Nephron progenitor cell (in vitro differentiated cells): ENCODE measurements at regions not wholly inside any gene's neighbourhood (a gene's known extent, or its start where the extent isn't known, plus 50 kb on each side); places are given as distances from the start of the nearest gene placed in this dataset.
A peak's percentile ranks its signal among the peaks of the same experiment; 100 is the strongest.

Experiments
- DNase-seq: peaks from one replicate; pipeline ENCODE4 v3.0.0; 2021
- H3K27ac Mint-ChIP-seq: 2 replicates; pipeline ENCODE4 v1.8.0; 2021; ENCODE audit warnings: mild to moderate bottlenecking, moderate library complexity, mixed read lengths
- H3K27me3 Mint-ChIP-seq: 2 replicates; pipeline ENCODE4 v1.8.0; 2021; ENCODE audit warnings: mild to moderate bottlenecking, low read depth, mixed read lengths; ENCODE audit not compliant: poor library complexity
- H3K36me3 Mint-ChIP-seq: 2 replicates; pipeline ENCODE4 v1.8.0; 2021; ENCODE audit warnings: low read depth, mixed read lengths
- H3K4me1 Mint-ChIP-seq: 2 replicates; pipeline ENCODE4 v1.8.0; 2021; ENCODE audit warnings: mixed read lengths
- H3K4me3 Mint-ChIP-seq: 2 replicates; pipeline ENCODE4 v1.8.0; 2021; ENCODE audit warnings: mild to moderate bottlenecking, moderate library complexity, mixed read lengths
- H3K9me3 Mint-ChIP-seq: 2 replicates; pipeline ENCODE4 v1.8.0; 2021; ENCODE audit warnings: mild to moderate bottlenecking, moderate library complexity, mixed read lengths
- TF ChIP-seq, protein P1 (sequence below): fragments of 200-600 bp; sonication (generic); IDR thresholded peaks from 2 replicates; pipeline ENCODE4 v1.5.0; 2021; ENCODE audit warnings: antibody characterized with exemption

GRCh38 chr2:239531456-239532241, 130.8 kb upstream of the HDAC4 start:
- peak; percentile 73 for DNase-seq
- Mint-ChIP-seq H3K27ac (peak overlapping the region; percentile 59), H3K36me3 (peaks cover 6% of the 10 kb centered on the region), H3K9me3 (peaks cover 17% of the 10 kb centered on the region), H3K4me3 (no peak overlapping the region), H3K4me1 (peaks cover 52% of the 10 kb centered on the region), H3K27me3 (peaks cover 28% of the 10 kb centered on the region)
- TF ChIP-seq, protein P1, sequence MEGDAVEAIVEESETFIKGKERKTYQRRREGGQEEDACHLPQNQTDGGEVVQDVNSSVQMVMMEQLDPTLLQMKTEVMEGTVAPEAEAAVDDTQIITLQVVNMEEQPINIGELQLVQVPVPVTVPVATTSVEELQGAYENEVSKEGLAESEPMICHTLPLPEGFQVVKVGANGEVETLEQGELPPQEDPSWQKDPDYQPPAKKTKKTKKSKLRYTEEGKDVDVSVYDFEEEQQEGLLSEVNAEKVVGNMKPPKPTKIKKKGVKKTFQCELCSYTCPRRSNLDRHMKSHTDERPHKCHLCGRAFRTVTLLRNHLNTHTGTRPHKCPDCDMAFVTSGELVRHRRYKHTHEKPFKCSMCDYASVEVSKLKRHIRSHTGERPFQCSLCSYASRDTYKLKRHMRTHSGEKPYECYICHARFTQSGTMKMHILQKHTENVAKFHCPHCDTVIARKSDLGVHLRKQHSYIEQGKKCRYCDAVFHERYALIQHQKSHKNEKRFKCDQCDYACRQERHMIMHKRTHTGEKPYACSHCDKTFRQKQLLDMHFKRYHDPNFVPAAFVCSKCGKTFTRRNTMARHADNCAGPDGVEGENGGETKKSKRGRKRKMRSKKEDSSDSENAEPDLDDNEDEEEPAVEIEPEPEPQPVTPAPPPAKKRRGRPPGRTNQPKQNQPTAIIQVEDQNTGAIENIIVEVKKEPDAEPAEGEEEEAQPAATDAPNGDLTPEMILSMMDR: no peak

DNA sequence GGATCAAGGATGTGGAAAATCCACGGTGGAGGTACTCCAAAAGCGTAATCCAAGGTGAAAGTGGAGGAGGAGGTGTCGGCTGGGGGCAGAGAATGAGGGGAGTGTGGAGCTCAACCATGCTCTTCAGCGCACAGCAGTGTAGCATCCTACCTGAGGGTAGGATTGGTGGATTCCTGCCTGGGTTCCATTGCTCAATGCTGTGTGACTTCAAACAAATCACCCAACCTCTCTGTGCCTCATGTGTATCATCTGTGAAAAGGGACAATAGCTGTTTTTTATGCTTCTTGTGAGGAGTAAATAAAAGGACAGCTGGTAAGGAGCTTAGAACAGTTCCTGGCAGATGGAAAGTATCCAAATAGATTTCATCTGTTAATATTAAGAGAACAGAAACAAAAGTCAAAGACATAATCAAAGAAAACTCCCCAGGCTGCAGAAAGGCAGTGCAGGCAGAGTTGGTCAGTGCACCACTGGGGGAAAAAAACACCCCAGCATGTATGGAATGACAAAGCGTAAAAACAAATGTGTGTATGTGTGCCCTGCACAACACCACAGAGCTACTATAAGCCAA, 130.0 kb upstream of the HDAC4 start:
- H3K36me3 Mint-ChIP-seq: peaks cover 6% of the 10 kb centered on the region
- H3K4me3 Mint-ChIP-seq: no peak overlapping the region
- H3K27me3 Mint-ChIP-seq: peaks cover 30% of the 10 kb centered on the region
- DNase-seq: no peak
- TF ChIP-seq, protein P1: no peak
- peaks cover 21% of the 10 kb centered on the region for H3K9me3 Mint-ChIP-seq
- H3K4me1 Mint-ChIP-seq: peaks cover 57% of the 10 kb centered on the region
- H3K27ac Mint-ChIP-seq: no peak overlapping the region

DNA sequence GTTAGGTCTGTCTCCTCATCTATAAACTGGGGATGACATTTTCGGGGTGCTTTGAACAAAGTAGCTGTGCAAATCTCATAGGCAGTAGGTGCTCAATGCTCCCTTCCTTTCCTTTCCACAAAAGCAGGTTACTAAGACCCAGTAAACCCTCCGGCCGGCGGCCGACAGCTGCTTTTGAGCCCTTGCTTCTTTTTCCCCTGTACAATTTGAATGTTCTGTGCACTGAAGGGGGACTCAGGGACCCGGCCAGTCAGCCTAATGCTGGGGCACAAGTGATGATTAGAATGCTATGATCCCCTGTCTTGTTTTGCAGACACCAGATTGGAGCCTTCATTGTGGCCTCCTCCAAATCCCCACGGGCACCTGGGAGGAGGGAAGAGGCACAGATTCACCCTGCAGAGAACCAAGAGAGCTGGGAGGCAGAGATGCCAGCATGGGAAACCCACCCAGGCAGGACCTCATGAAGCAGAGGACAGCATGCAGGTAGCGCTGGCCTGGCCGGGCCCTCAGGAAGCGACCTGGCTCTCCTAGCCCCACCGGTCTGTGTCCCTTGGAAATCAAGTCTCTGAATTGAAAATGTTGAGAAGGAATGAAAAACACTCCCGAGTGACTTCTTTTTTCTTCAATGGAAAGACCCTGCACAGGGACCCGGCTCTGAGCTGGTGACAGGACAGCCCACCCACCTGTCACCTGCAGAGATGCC, 128.6 kb upstream of the HDAC4 start:
- Mint-ChIP-seq H3K27me3 (peaks cover 31% of the 10 kb centered on the region), H3K36me3 (peaks cover 6% of the 10 kb centered on the region), H3K27ac (no peak overlapping the region), H3K4me1 (peaks cover 64% of the 10 kb centered on the region), H3K9me3 (peaks cover 20% of the 10 kb centered on the region), H3K4me3 (no peak overlapping the region)
- TF ChIP-seq, protein P1: no peak
- no peak for DNase-seq

DNA sequence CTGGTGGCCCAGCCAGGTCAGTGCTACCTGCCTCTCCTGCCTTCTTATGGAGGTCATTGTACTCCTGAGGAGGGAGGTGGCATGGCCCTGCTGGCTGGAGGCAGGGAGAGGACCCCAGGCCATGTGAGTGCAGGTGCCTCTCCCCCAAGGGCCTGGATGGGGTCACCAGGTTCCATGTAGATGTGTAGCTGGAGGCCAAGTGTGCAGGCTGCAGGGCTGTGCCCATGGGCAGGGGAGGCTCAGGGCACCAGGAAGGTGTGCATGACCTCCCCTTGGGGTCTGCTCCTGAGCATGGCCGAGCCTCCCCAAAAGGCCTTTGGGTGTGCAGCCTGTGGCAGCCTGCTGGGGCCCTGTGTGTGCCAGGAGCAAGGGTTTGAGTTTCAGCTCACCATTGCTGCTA, 128.1 kb upstream of the HDAC4 start:
- H3K4me1 Mint-ChIP-seq: peaks cover 65% of the 10 kb centered on the region
- peaks cover 6% of the 10 kb centered on the region for H3K36me3 Mint-ChIP-seq
- TF ChIP-seq, protein P1: no peak
- H3K4me3 Mint-ChIP-seq: no peak overlapping the region
- no peak for DNase-seq
- no peak overlapping the region for H3K27ac Mint-ChIP-seq
- peaks cover 15% of the 10 kb centered on the region for H3K9me3 Mint-ChIP-seq
- peaks cover 27% of the 10 kb centered on the region for H3K27me3 Mint-ChIP-seq

GRCh38 chr2:239528146-239528545, 127.3 kb upstream of the HDAC4 start:
- no peak overlapping the region for H3K4me3 Mint-ChIP-seq
- H3K27ac Mint-ChIP-seq: no peak overlapping the region
- no peak for DNase-seq
- TF ChIP-seq, protein P1: no peak
- H3K27me3 Mint-ChIP-seq: peaks cover 27% of the 10 kb centered on the region
- peaks cover 15% of the 10 kb centered on the region for H3K9me3 Mint-ChIP-seq
- H3K4me1 Mint-ChIP-seq: peaks cover 58% of the 10 kb centered on the region
- H3K36me3 Mint-ChIP-seq: peaks cover 6% of the 10 kb centered on the region
